Neural progenitor cell (in vitro differentiated cells): ENCODE measurements at regions not wholly inside any gene's neighbourhood (a gene's known extent, or its start where the extent isn't known, plus 50 kb on each side); places are given as distances from the start of the nearest gene placed in this dataset.
A peak's percentile ranks its signal among the peaks of the same experiment; 100 is the strongest.

Experiments
- DNase-seq: peaks from one replicate; pipeline ENCODE4 v3.0.0-alpha.2; 2016; ENCODE audit warnings: low spot score
- H2AFZ ChIP-seq: fragments of 200-600 bp; sonication (generic); replicated peaks from 2 replicates; pipeline ENCODE4 v1.6.1; 2016; ENCODE audit warnings: antibody characterized with exemption
- H3F3A ChIP-seq: fragments of 200-600 bp; sonication (generic); 2 replicates; pipeline ENCODE4 v1.6.1; 2016; ENCODE audit warnings: antibody characterized with exemption, low read depth
- H3K27ac ChIP-seq: fragments of 200-600 bp; sonication (generic); 2 replicates; pipeline ENCODE4 v1.5.1; 2016; ENCODE audit warnings: mild to moderate bottlenecking
- H3K27me3 ChIP-seq: fragments of 200-600 bp; sonication (generic); 2 replicates; pipeline ENCODE4 v1.6.1; 2016; ENCODE audit warnings: mild to moderate bottlenecking, moderate library complexity
- H3K36me3 ChIP-seq: fragments of 200-600 bp; sonication (generic); 2 replicates; pipeline ENCODE4 v1.5.1; 2016
- H3K4me1 ChIP-seq: fragments of 200-600 bp; sonication (generic); 2 replicates; pipeline ENCODE4 v1.6.1; 2016; ENCODE audit warnings: mixed run types
- H3K4me2 ChIP-seq: fragments of 200-600 bp; sonication (generic); 2 replicates; pipeline ENCODE4 v1.6.1; 2016
- H3K4me3 ChIP-seq: fragments of 200-600 bp; sonication (generic); 2 replicates; pipeline ENCODE4 v1.5.1; 2016
- H3K79me2 ChIP-seq: fragments of 200-600 bp; sonication (generic); 2 replicates; pipeline ENCODE4 v1.6.1; 2016; ENCODE audit warnings: low read depth
- H3K9ac ChIP-seq: fragments of 200-600 bp; sonication (generic); 2 replicates; pipeline ENCODE4 v1.6.1; 2016
- H3K9me3 ChIP-seq: fragments of 200-600 bp; sonication (generic); 2 replicates; pipeline ENCODE4 v1.5.1; 2016; ENCODE audit warnings: low read depth
- H4K20me1 ChIP-seq: fragments of 200-600 bp; sonication (generic); 2 replicates; pipeline ENCODE4 v1.6.1; 2016; ENCODE audit warnings: low read depth
- H3K27ac Mint-ChIP-seq: 3 replicates; pipeline ENCODE4 v1.8.0; 2021; ENCODE audit warnings: mixed read lengths
- H3K27me3 Mint-ChIP-seq: 2 replicates; pipeline ENCODE4 v1.8.0; 2022; ENCODE audit warnings: low read depth, mild to moderate bottlenecking, inconsistent platforms, moderate library complexity, mixed read lengths; ENCODE audit not compliant: insufficient read depth
- H3K36me3 Mint-ChIP-seq: 3 replicates; pipeline ENCODE4 v1.8.0; 2021; ENCODE audit warnings: mixed read lengths
- H3K4me1 Mint-ChIP-seq: 3 replicates; pipeline ENCODE4 v1.8.0; 2021; ENCODE audit warnings: mixed read lengths
- H3K4me3 Mint-ChIP-seq: 3 replicates; pipeline ENCODE4 v1.8.0; 2021; ENCODE audit warnings: mild to moderate bottlenecking, moderate library complexity, mixed read lengths
- H3K9me3 Mint-ChIP-seq: 3 replicates; pipeline ENCODE4 v1.8.0; 2020; ENCODE audit warnings: mixed read lengths
- EZH2 ChIP-seq: fragments of 200-600 bp; sonication (generic); IDR thresholded peaks from 2 replicates; pipeline ENCODE4 v1.6.1; 2017; ENCODE audit warnings: antibody characterized with exemption, mild to moderate bottlenecking, moderate library complexity
- EZH2phosphoT487 ChIP-seq: fragments of 200-600 bp; sonication (generic); IDR thresholded peaks from 2 replicates; pipeline ENCODE4 v1.6.1; 2017; ENCODE audit warnings: antibody characterized with exemption
- TF ChIP-seq, protein P1 (sequence below): fragments of 200-600 bp; sonication (generic); IDR thresholded peaks from 2 replicates; pipeline ENCODE4 v1.5.1; 2017; ENCODE audit warnings: antibody characterized with exemption, mild to moderate bottlenecking

DNA sequence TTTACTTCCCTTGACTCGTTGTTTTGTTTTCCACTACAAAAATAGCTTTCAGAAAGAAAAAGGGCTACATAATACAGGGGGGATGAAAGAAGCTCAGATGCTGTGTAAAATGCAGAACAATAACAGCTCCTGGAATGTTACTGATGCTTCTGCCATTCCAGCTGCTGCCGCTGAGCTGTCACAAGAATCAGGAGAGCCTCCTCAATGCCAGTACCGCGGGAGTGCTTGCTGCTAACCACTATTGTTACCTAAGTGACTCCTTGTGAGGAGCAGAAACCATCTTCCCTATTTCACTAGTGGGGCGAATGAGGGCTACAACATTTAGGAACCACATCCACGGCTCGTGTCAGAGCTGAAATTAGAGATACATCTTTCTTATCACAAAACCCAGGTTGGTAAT is 384.8 kb downstream of the GALR1 start:
- Histone ChIP-seq H3K4me3 (no peak overlapping the region), H3K9ac (no peak overlapping the region), H4K20me1 (no peaks in the 10 kb centered on the region), H3K4me2 (peak overlapping the region; percentile 4), H3K36me3 (no peaks in the 10 kb centered on the region), H3K27ac (no peak overlapping the region), H3K79me2 (no peaks in the 10 kb centered on the region), H3K4me1 (no peaks in the 10 kb centered on the region), H3F3A (no peaks in the 10 kb centered on the region), H3K9me3 (no peaks in the 10 kb centered on the region), H2AFZ (no peak overlapping the region), H3K27me3 (no peaks in the 10 kb centered on the region)
- Mint-ChIP-seq H3K4me1 (peaks cover 3% of the 10 kb centered on the region), H3K27me3 (no peaks in the 10 kb centered on the region), H3K27ac (no peak overlapping the region), H3K36me3 (no peaks in the 10 kb centered on the region), H3K9me3 (peaks cover 7% of the 10 kb centered on the region), H3K4me3 (no peak overlapping the region)
- TF ChIP-seq EZH2 (no peak), EZH2phosphoT487 (no peak)
- TF ChIP-seq, protein P1, sequence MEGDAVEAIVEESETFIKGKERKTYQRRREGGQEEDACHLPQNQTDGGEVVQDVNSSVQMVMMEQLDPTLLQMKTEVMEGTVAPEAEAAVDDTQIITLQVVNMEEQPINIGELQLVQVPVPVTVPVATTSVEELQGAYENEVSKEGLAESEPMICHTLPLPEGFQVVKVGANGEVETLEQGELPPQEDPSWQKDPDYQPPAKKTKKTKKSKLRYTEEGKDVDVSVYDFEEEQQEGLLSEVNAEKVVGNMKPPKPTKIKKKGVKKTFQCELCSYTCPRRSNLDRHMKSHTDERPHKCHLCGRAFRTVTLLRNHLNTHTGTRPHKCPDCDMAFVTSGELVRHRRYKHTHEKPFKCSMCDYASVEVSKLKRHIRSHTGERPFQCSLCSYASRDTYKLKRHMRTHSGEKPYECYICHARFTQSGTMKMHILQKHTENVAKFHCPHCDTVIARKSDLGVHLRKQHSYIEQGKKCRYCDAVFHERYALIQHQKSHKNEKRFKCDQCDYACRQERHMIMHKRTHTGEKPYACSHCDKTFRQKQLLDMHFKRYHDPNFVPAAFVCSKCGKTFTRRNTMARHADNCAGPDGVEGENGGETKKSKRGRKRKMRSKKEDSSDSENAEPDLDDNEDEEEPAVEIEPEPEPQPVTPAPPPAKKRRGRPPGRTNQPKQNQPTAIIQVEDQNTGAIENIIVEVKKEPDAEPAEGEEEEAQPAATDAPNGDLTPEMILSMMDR = no peak
- peak; percentile 26 for DNase-seq

DNA sequence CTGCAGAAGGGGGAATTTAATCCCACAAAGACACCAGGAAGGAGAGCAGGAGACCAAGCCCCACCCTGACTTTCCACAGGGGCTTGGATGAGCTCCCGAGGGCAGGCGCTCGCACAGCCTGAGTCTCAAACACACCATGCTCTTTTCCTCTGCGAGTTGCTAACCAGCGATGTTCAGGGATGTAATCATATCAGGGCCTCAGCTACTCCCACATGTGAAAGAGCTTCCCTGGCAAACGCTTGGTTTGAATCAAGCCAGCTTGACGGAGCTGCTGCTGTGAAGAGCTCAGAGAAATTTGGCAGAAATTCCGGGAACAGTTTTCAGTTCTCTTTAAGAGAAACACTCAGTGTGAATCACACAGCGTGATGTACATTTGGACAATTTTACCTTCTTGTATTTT is 385.8 kb downstream of the GALR1 start:
- Histone ChIP-seq H3K9me3 (no peaks in the 10 kb centered on the region), H3K79me2 (no peaks in the 10 kb centered on the region), H3F3A (no peaks in the 10 kb centered on the region), H3K36me3 (no peaks in the 10 kb centered on the region), H3K27me3 (no peaks in the 10 kb centered on the region), H2AFZ (no peak overlapping the region), H4K20me1 (no peaks in the 10 kb centered on the region), H3K4me1 (no peaks in the 10 kb centered on the region), H3K4me3 (no peak overlapping the region), H3K9ac (no peak overlapping the region), H3K27ac (no peak overlapping the region), H3K4me2 (no peak overlapping the region)
- Mint-ChIP-seq H3K9me3 (peaks cover 10% of the 10 kb centered on the region), H3K36me3 (no peaks in the 10 kb centered on the region), H3K4me3 (no peak overlapping the region), H3K27ac (no peak overlapping the region), H3K27me3 (no peaks in the 10 kb centered on the region), H3K4me1 (peaks cover 3% of the 10 kb centered on the region)
- TF ChIP-seq, protein P1 = no peak
- TF ChIP-seq EZH2 (no peak), EZH2phosphoT487 (no peak)
- no peak for DNase-seq

DNA sequence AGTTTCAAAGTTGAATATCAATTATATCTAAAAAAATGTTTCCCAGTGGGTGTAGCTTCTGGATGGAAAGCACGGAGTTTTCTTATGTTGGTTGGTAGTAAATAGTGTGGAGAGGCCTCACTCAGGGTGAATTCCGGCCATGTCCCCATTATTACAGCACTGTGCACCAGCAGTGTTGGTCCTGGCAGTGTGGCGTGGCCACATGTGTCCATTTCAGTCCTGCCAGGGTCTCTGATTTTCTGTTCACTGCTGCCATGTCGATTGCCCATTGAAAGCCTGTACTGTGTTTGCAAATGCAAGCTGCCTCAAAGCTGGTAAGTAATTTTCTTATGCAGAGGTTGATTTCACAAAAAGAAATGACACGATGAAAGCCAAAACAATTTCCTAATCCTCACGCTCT is 386.2 kb downstream of the GALR1 start:
- no peaks in the 10 kb centered on the region for H3F3A ChIP-seq
- no peaks in the 10 kb centered on the region for H3K36me3 ChIP-seq
- no peaks in the 10 kb centered on the region for H3K79me2 ChIP-seq
- no peaks in the 10 kb centered on the region for H3K4me1 ChIP-seq
- H3K36me3 Mint-ChIP-seq = no peaks in the 10 kb centered on the region
- no peaks in the 10 kb centered on the region for H3K27me3 Mint-ChIP-seq
- no peak for TF ChIP-seq EZH2phosphoT487
- TF ChIP-seq, protein P1 = no peak
- TF ChIP-seq EZH2 = no peak
- H3K4me2 ChIP-seq = no peak overlapping the region
- H3K4me3 ChIP-seq = no peak overlapping the region
- H3K9me3 Mint-ChIP-seq = peaks cover 10% of the 10 kb centered on the region
- peaks cover 3% of the 10 kb centered on the region for H3K4me1 Mint-ChIP-seq
- no peaks in the 10 kb centered on the region for H3K9me3 ChIP-seq
- no peak overlapping the region for H3K9ac ChIP-seq
- H3K4me3 Mint-ChIP-seq = no peak overlapping the region
- H3K27ac Mint-ChIP-seq = no peak overlapping the region
- no peaks in the 10 kb centered on the region for H4K20me1 ChIP-seq
- no peak overlapping the region for H2AFZ ChIP-seq
- H3K27ac ChIP-seq = no peak overlapping the region
- DNase-seq = no peak
- H3K27me3 ChIP-seq = no peaks in the 10 kb centered on the region
